NT2/D1 (cell line): ENCODE measurements at regions not wholly inside any gene's neighbourhood (a gene's known extent, or its start where the extent isn't known, plus 50 kb on each side); places are given as distances from the start of the nearest gene placed in this dataset.

ENCODE experiments used
- SUZ12 ChIP-seq: IDR thresholded peaks from 2 replicates; pipeline ENCODE4 v1.6.1; 2011; ENCODE audit not compliant: insufficient read length, insufficient read depth; ENCODE audit errors: extremely low read depth
- YY1 ChIP-seq: IDR thresholded peaks from 2 replicates; pipeline ENCODE4 v1.6.1; 2011; ENCODE audit not compliant: insufficient read length, insufficient read depth

DNA sequence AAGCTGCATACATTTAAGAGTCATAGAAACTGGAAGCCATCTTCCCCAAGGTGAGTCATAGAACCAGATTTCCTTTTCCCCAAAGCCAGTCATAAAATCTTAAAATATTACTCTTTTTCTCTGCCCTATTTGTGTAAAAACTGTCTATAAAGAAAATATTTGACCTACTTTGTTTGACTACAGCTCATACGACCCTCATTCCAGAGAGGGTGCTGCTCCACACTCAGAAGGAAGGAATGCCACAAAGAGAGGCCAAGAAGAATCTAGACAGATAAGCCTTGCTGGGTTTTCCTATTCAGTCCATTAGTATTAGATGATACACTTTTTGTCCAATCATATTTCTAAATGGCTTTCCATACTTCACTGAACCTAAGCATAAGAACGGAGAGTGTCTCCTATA, 671.6 kb upstream of the SGO1 start:
- no peak for TF ChIP-seq YY1
- TF ChIP-seq SUZ12 = no peak
